ENCODE measurements at regions not wholly inside any gene's neighbourhood (a gene's known extent, or its start where the extent isn't known, plus 50 kb on each side); places are given as distances from the start of the nearest gene placed in this dataset.
A peak's percentile ranks its signal among the peaks of the same experiment; 100 is the strongest.

DNA sequence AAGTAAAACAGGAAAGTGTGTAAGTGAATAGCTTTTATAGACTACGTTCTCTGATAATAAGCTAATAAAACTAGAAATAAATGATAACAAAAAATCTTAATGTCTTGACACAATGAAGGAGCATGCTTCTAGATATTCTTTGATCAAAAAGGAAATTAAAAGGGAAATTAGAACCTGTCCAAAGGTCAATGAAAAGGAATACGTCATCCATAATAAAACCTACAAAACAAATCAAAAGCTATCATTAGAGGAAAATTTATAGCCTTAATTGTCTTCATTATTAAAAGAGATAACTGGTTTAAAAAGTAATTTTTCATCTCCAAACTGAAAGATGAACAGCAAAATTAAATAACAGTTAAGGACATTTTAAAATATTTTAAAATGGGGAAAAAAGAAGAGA, 196.3 kb upstream of the BTBD3 start:
- Histone ChIP-seq H3K9ac (ENCODE audit: insufficient read depth, low read depth, low read length) (no peak overlapping the region), H3K4me2 (ENCODE audit: low read depth, low read length) (no peak overlapping the region), H3K79me2 (ENCODE audit: insufficient read depth, low read length) (no peaks in the 10 kb centered on the region), H3K27me3 (ENCODE audit: control insufficient read depth in 1 of 2, insufficient read depth in 2 of 2, low read length in 2 of 2) (no peaks in the 10 kb centered on the region), H2AFZ (ENCODE audit: low read length) (no peak overlapping the region), H3K36me3 (replicated peaks in 1 of 2; ENCODE audit: control insufficient read depth in 1 of 2, insufficient read depth in 2 of 2, low read length in 2 of 2) (no peaks in the 10 kb centered on the region), H3K4me1 (ENCODE audit: insufficient read depth, low read length) (no peaks in the 10 kb centered on the region), H4K20me1 (ENCODE audit: insufficient read depth, low read length) (no peaks in the 10 kb centered on the region), H3K9me3 (ENCODE audit: low read length) (no peaks in the 10 kb centered on the region), H3K27ac (ENCODE audit: extremely low read length, insufficient read depth, low read length) (no peak overlapping the region), H3K4me3 (replicated peaks in 1 of 3; ENCODE audit: insufficient read depth in 1 of 3, low read depth in 2 of 3, low read length in 3 of 3) (no peak overlapping the region)
- no peak for DNase-seq (ENCODE audit: low spot score)
- 2% methylated on average over 2 of the region's 2 CpGs for WGBS (ENCODE audit: low lambda C conversion rate)
- no peak for ATAC-seq
- TF ChIP-seq DNMT3B (CRISPR knock-in tag; conservative IDR thresholded peaks at IDR 0.05) (no peak), CREB1 (IDR thresholded peaks at IDR 0.05) (peak; percentile 46; the same call in 1 of the 2 replicates), CREB1 (CRISPR knock-in tag; IDR thresholded peaks at IDR 0.05) (no peak), ATF7 (IDR thresholded peaks at IDR 0.05) (peak; percentile 95), ATF7 (CRISPR knock-in tag; IDR thresholded peaks at IDR 0.05) (no peak), ZNF589 (CRISPR knock-in tag; conservative IDR thresholded peaks at IDR 0.05) (no peak), ZNF460 (CRISPR knock-in tag; IDR thresholded peaks at IDR 0.05; ENCODE audit: borderline replicate concordance) (no peak), ZNF644 (CRISPR knock-in tag; IDR thresholded peaks at IDR 0.05; ENCODE audit: low read depth) (no peak)
- TF ChIP-seq, protein P1, sequence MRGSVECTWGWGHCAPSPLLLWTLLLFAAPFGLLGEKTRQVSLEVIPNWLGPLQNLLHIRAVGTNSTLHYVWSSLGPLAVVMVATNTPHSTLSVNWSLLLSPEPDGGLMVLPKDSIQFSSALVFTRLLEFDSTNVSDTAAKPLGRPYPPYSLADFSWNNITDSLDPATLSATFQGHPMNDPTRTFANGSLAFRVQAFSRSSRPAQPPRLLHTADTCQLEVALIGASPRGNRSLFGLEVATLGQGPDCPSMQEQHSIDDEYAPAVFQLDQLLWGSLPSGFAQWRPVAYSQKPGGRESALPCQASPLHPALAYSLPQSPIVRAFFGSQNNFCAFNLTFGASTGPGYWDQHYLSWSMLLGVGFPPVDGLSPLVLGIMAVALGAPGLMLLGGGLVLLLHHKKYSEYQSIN (CRISPR knock-in tag; IDR thresholded peaks at IDR 0.05; ENCODE audit: borderline replicate concordance): no peak
- TF ChIP-seq, protein P2, sequence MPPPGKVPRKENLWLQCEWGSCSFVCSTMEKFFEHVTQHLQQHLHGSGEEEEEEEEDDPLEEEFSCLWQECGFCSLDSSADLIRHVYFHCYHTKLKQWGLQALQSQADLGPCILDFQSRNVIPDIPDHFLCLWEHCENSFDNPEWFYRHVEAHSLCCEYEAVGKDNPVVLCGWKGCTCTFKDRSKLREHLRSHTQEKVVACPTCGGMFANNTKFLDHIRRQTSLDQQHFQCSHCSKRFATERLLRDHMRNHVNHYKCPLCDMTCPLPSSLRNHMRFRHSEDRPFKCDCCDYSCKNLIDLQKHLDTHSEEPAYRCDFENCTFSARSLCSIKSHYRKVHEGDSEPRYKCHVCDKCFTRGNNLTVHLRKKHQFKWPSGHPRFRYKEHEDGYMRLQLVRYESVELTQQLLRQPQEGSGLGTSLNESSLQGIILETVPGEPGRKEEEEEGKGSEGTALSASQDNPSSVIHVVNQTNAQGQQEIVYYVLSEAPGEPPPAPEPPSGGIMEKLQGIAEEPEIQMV (CRISPR knock-in tag; IDR thresholded peaks at IDR 0.05; ENCODE audit: low read depth): no peak
- POLR2A ChIA-PET: no interaction called here
- no TSS peak for BruUV-seq (replicated peaks)
- CTCF ChIA-PET (ENCODE audit: low intra/inter-chr PET ratio, low total read pairs): no interaction called here
- FAIRE-seq: no peak
- in situ Hi-C loops (cut with HindIII; ENCODE audit: extremely low pct_ligation_motif_present, low pct_unique_long_range_greater_than_20kb) (no loop called here), intact Hi-C loops (cut with micrococcal nuclease; ENCODE audit: unreplicated experiment) (no loop called here)
